Upper lobe of left lung (tissue), 4 donors: ENCODE measurements at regions not wholly inside any gene's neighbourhood (a gene's known extent, or its start where the extent isn't known, plus 50 kb on each side); places are given as distances from the start of the nearest gene placed in this dataset.

Source experiments
- CTCF ChIP-seq, 6 experiments: fragments of 450-650 bp in 4 of 6; fragments of 200-600 bp in 2 of 6; sonication (generic) in 2 of 6; IDR thresholded peaks; one replicate each; pipeline ENCODE4 v1.5.1; 2016 to 2019; ENCODE audit warnings: antibody characterized with exemption in 6 of 6
- EP300 ChIP-seq, 4 donors: sonication (generic); formaldehyde crosslinking; IDR thresholded peaks; one replicate each; pipeline ENCODE4 v1.5.1; 2017; ENCODE audit warnings: antibody characterized with exemption in 4 of 4, control low read depth in 2 of 4
- POLR2A ChIP-seq, 4 donors: fragments of 450-650 bp; IDR thresholded peaks; one replicate each; pipeline ENCODE4 v1.5.1; 2016 to 2017; ENCODE audit warnings: antibody characterized with exemption in 4 of 4, mild to moderate bottlenecking in 2 of 4
- POLR2AphosphoS5 ChIP-seq, 2 donors: sonication (generic); formaldehyde crosslinking; IDR thresholded peaks; one replicate each; pipeline ENCODE4 v1.5.1; 2017; ENCODE audit warnings: antibody characterized with exemption in 2 of 2

GRCh38 chr15:23881291-23881690, 194.2 kb upstream of the NDN start:
- no peak for TF ChIP-seq CTCF (IDR thresholded peaks at IDR 0.05)
- TF ChIP-seq POLR2AphosphoS5 (IDR thresholded peaks at IDR 0.05) = no peak
- no peak for TF ChIP-seq POLR2A (IDR thresholded peaks at IDR 0.05)
- no peak for TF ChIP-seq EP300 (IDR thresholded peaks at IDR 0.05)
